Activated CD4-positive, alpha-beta T cell treated with anti-CD3 and anti-CD28 coated beads for 48 hours (primary cell): ENCODE measurements at regions not wholly inside any gene's neighbourhood (a gene's known extent, or its start where the extent isn't known, plus 50 kb on each side); places are given as distances from the start of the nearest gene placed in this dataset.
A peak's percentile ranks its signal among the peaks of the same experiment; 100 is the strongest.

Experiments
- DNase-seq: peaks from one replicate; pipeline ENCODE4 v3.0.0-alpha.2; 2020

GRCh38 chr15:70504299-70504951 lies 258.9 kb downstream of the UACA start:
- DNase-seq = peak; percentile 60

- DNase-seq = no peak
Measured at GRCh38 chr15:70503798-70504298, 259.5 kb downstream of the UACA start.

- no peak for DNase-seq
Measured at GRCh38 chr15:70503073-70503745, 260.1 kb downstream of the UACA start.

- no peak for DNase-seq
Measured at GRCh38 chr15:70502529-70502928, 260.8 kb downstream of the UACA start.

DNA sequence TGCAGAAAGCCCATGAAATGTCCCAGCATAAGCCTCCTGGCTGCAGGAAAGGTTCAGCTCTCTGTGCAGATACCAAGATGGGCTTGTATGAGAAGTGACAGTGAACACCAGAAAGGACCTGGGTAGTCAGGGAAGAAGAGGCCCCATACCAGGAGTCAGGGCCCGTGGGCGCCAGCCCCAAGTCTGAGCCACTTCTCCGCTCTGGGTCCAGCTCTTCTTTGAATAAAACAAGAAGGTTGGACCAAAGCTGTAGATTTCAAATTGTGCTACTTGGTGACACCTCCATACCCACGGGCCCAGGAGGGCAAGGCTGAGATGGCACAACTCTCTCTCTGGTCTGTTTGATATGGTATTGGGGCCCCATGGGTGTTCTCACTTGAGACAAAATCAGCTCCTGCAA lies 261.5 kb downstream of the UACA start:
- no peak for DNase-seq

- no peak for DNase-seq
Measured at GRCh38 chr15:70501121-70501727, 262.1 kb downstream of the UACA start.

- no peak for DNase-seq
Measured at GRCh38 chr15:70499791-70500190, 263.6 kb downstream of the UACA start.

- no peak for DNase-seq
Measured at GRCh38 chr15:70498096-70498626, 265.2 kb downstream of the UACA start.

GRCh38 chr15:70497661-70498060 lies 265.7 kb downstream of the UACA start:
- DNase-seq = no peak

- no peak for DNase-seq
Measured at GRCh38 chr15:70495991-70496599, 267.3 kb downstream of the UACA start.

- peak; percentile 67 for DNase-seq
Measured at GRCh38 chr15:70494852-70495571, 268.3 kb downstream of the UACA start.

GRCh38 chr15:70494517-70494851 lies 268.9 kb downstream of the UACA start:
- no peak for DNase-seq

DNA sequence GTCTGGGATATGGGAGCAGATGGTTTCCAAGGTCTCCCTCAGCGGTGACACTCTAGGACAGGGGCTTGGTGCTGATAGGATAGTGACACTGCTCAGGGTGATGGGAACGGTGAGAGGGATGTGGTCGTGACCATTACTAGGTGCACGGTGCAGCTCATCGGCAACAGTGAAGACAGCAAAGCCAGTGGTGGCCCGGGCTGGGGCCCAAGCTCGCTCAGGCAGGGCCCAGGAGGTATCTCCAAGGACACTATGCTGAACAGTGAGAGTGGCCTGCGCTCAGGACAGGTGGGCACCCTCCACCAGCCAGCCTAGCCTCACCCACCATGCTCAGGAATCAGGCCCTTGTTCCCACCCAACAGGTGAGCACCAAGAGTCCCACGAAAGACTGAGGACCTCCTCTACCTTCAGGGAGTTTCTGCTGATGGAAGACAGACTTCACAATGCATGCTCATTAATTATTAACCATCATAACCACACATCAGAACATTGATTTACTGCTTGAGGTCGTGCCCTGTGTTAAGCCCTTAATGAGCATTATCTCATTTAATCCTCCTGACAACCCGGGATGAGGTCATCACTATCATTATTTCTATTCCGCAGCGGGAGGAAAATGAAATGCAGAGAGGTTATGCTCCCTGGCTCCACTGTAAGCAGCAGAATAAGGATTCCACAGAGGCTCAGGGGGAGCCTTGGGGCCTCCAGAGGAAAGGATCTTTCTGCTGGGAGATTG lies 269.4 kb downstream of the UACA start:
- no peak for DNase-seq

- DNase-seq = no peak
Measured at GRCh38 chr15:70493376-70493775, 270.0 kb downstream of the UACA start.

GRCh38 chr15:70492240-70493177 lies 270.8 kb downstream of the UACA start:
- peak; percentile 90 for DNase-seq

DNA sequence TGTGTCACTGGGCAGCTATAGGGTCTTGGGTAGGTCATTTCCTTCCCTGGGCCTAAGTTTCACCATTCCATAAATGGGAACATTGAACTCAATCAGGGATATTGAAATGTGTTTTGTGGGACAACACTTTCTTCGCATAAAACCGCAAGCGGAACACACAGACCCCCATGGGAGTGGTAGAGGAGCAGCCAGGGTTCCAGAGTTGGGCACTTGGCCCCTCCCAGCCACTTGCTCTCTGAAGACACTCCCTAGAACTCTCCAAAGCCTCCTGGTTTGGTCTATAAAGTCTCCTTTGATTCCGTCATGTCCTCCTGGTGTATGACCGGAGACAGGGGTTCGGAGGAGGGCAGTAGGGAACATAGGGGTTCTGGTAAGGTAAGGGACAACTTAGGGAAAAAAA lies 271.7 kb downstream of the UACA start:
- no peak for DNase-seq

GRCh38 chr15:70491201-70491621 lies 272.1 kb downstream of the UACA start:
- peak; percentile 45 for DNase-seq

- no peak for DNase-seq
Measured at GRCh38 chr15:70490838-70491155, 272.6 kb downstream of the UACA start.

GRCh38 chr15:70490148-70490837 lies 273.1 kb downstream of the UACA start:
- no peak for DNase-seq
